ENCODE measurements at regions not wholly inside any gene's neighbourhood (a gene's known extent, or its start where the extent isn't known, plus 50 kb on each side); places are given as distances from the start of the nearest gene placed in this dataset.

- TF ChIP-seq CTCF (conservative IDR thresholded peaks at IDR 0.05) (no peak), ZFX (IDR thresholded peaks at IDR 0.05) (no peak)
Observed at GRCh38 chr6:4398791-4399190, 263.4 kb upstream of the ECI2 start.
